ENCODE measurements at regions not wholly inside any gene's neighbourhood (a gene's known extent, or its start where the extent isn't known, plus 50 kb on each side); places are given as distances from the start of the nearest gene placed in this dataset.

DNA sequence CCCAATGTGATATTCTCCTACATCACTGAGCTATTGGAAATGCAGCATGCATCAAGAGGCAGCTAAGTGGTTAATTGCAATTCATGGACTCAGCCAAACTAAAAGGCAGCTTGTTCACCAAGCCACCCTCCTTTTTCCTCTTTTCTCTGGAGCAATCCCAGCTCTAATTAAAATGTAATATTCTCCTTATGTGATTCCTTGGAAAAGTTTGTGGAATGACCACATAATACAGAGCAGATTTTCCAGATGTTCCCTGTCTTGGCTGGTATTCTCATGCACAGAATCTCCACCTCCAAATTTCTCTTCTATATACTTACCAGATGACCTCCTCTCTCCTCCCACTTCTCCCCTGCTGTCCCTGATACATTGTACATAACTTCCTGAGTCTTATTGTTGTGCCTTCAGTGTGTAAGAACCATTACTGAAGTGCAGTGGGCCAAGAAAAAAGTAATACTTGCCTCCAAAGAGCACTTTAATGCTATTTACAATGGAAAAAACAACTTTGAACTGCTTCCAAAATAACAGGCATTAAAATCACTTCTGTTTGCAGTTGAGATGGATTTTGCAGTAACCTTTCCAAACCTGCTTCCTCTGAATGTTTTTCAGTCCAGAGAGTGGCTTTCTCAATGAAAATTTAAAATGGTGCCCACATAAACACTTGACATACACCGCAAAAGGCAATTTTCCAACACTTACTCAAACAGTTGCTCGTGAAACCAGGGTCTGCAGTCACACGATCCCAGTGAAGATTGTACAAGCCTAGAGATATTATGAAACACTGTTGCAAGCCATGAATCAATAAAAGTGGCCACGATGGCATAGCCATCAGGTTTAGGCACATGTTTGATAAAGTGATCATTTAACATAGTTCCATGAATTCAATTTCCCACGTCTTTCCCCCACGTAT lies 258.0 kb downstream of the MTX2 start:
- H3K4me3 ChIP-seq (replicated peaks; ENCODE audit: low read depth, low read length), result no peak overlapping the region
- TF ChIP-seq, protein P1, sequence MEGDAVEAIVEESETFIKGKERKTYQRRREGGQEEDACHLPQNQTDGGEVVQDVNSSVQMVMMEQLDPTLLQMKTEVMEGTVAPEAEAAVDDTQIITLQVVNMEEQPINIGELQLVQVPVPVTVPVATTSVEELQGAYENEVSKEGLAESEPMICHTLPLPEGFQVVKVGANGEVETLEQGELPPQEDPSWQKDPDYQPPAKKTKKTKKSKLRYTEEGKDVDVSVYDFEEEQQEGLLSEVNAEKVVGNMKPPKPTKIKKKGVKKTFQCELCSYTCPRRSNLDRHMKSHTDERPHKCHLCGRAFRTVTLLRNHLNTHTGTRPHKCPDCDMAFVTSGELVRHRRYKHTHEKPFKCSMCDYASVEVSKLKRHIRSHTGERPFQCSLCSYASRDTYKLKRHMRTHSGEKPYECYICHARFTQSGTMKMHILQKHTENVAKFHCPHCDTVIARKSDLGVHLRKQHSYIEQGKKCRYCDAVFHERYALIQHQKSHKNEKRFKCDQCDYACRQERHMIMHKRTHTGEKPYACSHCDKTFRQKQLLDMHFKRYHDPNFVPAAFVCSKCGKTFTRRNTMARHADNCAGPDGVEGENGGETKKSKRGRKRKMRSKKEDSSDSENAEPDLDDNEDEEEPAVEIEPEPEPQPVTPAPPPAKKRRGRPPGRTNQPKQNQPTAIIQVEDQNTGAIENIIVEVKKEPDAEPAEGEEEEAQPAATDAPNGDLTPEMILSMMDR (IDR thresholded peaks at IDR 0.05; ENCODE audit: insufficient read depth, low read length, poor library complexity, severe bottlenecking), result no peak
- H3K27me3 ChIP-seq (replicated peaks; ENCODE audit: control insufficient read depth, insufficient read depth, low read length), result no peaks in the 10 kb centered on the region
- no peaks in the 10 kb centered on the region for H3K36me3 ChIP-seq (ENCODE audit: control insufficient read depth, insufficient read depth, low read length)
- DNase-seq (ENCODE audit: extremely low read depth, insufficient read length), result no peak

DNA sequence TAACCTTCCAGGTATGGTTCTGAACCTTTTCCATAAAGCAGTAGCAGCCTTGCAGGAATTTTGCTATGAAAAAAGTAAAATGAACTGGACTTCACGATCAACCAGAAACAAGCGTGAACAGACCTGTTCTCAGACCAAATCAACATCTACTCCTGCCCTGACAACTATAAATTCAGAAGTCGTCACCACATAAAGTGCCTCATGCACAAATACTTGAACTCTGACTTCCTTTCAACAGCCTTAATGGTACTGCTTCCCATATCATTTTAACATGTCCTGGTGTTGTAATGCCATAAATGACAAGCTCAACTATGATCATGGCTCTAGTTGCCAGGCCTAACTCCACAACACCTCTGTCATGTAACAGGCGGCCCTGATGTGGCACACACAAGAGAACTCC lies 262.4 kb downstream of the MTX2 start:
- Histone ChIP-seq H3K27me3 (replicated peaks; ENCODE audit: control insufficient read depth, insufficient read depth, low read length) (no peaks in the 10 kb centered on the region), H3K4me3 (replicated peaks; ENCODE audit: low read depth, low read length) (no peak overlapping the region), H3K36me3 (ENCODE audit: control insufficient read depth, insufficient read depth, low read length) (no peaks in the 10 kb centered on the region)
- TF ChIP-seq, protein P1 (IDR thresholded peaks at IDR 0.05; ENCODE audit: insufficient read depth, low read length, poor library complexity, severe bottlenecking), result no peak
- no peak for DNase-seq (ENCODE audit: extremely low read depth, insufficient read length)

DNA sequence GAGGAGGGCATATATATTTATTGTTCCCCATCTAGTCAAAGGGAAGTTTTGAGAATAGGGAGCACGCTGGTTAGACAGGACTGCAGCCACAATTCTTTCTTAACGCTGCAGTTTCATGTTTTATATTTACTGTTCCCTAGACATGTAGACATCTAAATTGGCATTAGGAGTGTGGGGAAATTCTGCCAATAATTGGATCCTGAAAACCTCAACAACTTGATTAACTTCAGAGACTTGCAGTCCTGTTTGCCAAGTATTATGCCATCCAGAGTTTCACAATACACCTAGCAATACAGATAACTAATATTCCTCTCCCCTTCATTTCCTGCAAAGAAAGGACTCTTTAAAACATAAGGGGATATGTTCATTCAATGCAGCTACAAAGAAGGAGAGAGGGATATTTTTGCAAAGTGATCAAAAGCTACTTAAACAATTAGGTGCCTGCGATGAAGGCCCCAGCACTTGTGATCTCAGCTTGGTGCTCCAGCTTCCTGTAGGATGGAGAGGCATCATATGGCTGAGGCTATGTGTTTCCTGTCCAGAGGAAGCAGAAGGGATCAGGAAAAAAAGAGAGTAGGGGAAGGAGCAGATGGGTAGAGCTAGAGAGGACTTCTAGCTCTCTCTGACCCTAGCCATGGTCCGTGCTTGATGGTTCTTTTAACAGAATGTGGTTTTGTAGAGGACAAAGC lies 264.4 kb downstream of the MTX2 start:
- DNase-seq (ENCODE audit: extremely low read depth, insufficient read length), result no peak
- Histone ChIP-seq H3K4me3 (replicated peaks; ENCODE audit: low read depth, low read length) (no peak overlapping the region), H3K36me3 (ENCODE audit: control insufficient read depth, insufficient read depth, low read length) (no peaks in the 10 kb centered on the region), H3K27me3 (replicated peaks; ENCODE audit: control insufficient read depth, insufficient read depth, low read length) (no peaks in the 10 kb centered on the region)
- TF ChIP-seq, protein P1 (IDR thresholded peaks at IDR 0.05; ENCODE audit: insufficient read depth, low read length, poor library complexity, severe bottlenecking), result no peak

DNA sequence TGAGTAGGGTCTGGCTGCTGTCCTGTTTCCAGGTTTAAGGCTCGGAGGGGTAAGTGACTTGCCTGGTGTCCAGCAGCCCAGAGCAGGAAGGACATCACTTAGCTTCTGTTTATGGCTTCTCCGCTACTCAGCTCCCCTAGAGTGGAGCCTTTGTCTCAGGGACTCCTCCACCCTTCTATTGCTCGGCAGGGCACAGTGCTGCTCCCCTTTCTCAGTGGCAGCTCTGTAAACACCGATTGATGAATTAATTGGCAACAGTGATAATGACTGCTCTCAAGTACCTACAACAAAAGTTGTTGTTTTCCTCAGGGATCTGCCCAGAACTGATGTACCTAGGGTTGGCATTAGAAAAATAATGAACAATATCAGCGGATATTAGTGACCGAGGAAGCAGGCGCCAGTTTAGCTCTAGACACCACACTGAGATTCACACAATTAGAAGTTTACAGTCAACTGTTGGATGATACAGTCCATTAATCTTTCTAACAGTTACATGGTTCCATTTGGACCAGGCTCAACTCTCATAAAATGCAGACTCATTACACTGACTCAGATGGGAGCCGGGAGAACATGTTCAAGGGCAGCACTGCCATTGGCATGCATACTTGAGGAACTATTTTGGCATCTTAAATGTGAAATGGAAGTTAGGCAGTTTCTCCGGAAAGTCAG lies 265.7 kb downstream of the MTX2 start:
- no peaks in the 10 kb centered on the region for H3K36me3 ChIP-seq (ENCODE audit: control insufficient read depth, insufficient read depth, low read length)
- DNase-seq (ENCODE audit: extremely low read depth, insufficient read length), result no peak
- no peaks in the 10 kb centered on the region for H3K27me3 ChIP-seq (replicated peaks; ENCODE audit: control insufficient read depth, insufficient read depth, low read length)
- no peak overlapping the region for H3K4me3 ChIP-seq (replicated peaks; ENCODE audit: low read depth, low read length)
- TF ChIP-seq, protein P1 (IDR thresholded peaks at IDR 0.05; ENCODE audit: insufficient read depth, low read length, poor library complexity, severe bottlenecking), result no peak

DNA sequence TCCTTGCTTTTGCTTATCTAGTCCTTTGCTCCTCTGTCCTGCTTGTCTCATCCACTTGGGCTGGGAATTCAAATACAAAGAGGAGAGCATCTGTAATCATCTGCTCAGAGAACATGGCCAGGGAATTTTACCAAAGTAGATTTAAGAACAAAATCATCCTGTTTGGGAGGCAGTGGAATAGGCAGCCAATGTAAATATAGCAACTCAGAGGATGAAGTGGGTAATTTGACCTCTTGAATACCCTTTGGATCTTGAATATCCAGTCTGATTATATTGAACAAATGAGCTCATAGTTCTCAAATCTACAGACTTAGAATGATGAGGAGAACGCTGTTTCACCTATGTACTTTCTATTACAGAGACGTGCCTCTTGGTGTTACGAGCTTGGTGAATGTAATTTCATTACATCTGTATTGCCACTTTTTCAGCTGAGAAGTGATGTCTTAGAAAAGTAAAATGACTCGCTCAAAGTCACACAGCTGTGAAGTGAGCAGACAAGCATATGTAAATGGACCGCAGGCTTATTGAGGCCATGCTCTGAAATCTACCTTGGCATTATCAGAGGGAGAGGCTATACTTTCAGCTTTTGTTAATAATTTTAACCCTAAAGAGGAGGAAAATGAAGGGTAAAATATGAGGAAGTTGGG lies 266.3 kb downstream of the MTX2 start:
- no peaks in the 10 kb centered on the region for H3K36me3 ChIP-seq (ENCODE audit: control insufficient read depth, insufficient read depth, low read length)
- no peak overlapping the region for H3K4me3 ChIP-seq (replicated peaks; ENCODE audit: low read depth, low read length)
- no peak for DNase-seq (ENCODE audit: extremely low read depth, insufficient read length)
- H3K27me3 ChIP-seq (replicated peaks; ENCODE audit: control insufficient read depth, insufficient read depth, low read length), result no peaks in the 10 kb centered on the region
- TF ChIP-seq, protein P1 (IDR thresholded peaks at IDR 0.05; ENCODE audit: insufficient read depth, low read length, poor library complexity, severe bottlenecking), result no peak

Measured in GM06990 (cell line).